Aorta (tissue), 5 donors: ENCODE measurements at regions not wholly inside any gene's neighbourhood (a gene's known extent, or its start where the extent isn't known, plus 50 kb on each side); places are given as distances from the start of the nearest gene placed in this dataset.

Experiments
- ATAC-seq: fragments of 200-7000 bp; cut with Tn5 transposase; one replicate; pipeline ENCODE4 v1.9.1; 2022; ENCODE audit warnings: moderate library complexity; ENCODE audit not compliant: low FRiP score
- DNase-seq, 2 donors: peaks; one replicate each; pipeline ENCODE4 v3.0.0-alpha.2; 2020
- H3K27ac ChIP-seq, 2 donors: one replicate each; pipeline ENCODE4 v1.5.1; 2013; ENCODE audit warnings: low read length in 2 of 2, mild to moderate bottlenecking in 2 of 2, moderate library complexity in 2 of 2, control low read depth in 1 of 2, inconsistent platforms in 1 of 2, low read depth in 1 of 2
- H3K27me3 ChIP-seq, 2 donors: one replicate each; pipeline ENCODE4 v1.6.1; 2013; ENCODE audit warnings: control low read depth in 1 of 2, low read length in 1 of 2, mild to moderate bottlenecking in 1 of 2, moderate library complexity in 1 of 2; ENCODE audit not compliant: insufficient read depth in 2 of 2, control insufficient read depth in 1 of 2
- H3K36me3 ChIP-seq, 2 donors: one replicate each; pipeline ENCODE4 v1.6.1; 2013; ENCODE audit warnings: control low read depth in 1 of 2, low read length in 1 of 2, mild to moderate bottlenecking in 1 of 2; ENCODE audit not compliant: insufficient read depth in 2 of 2, control insufficient read depth in 1 of 2
- H3K4me1 ChIP-seq, 2 donors: one replicate each; pipeline ENCODE4 v1.6.1; 2013; ENCODE audit warnings: low read length in 2 of 2, control low read depth in 1 of 2, mild to moderate bottlenecking in 1 of 2, moderate library complexity in 1 of 2; ENCODE audit not compliant: insufficient read depth in 2 of 2, control insufficient read depth in 1 of 2
- H3K4me3 ChIP-seq, 2 donors: one replicate each; pipeline ENCODE4 v1.5.1; 2013; ENCODE audit warnings: low read length in 2 of 2, control low read depth in 1 of 2, mild to moderate bottlenecking in 1 of 2
- H3K9me3 ChIP-seq: one replicate; pipeline ENCODE4 v1.6.1; 2013; ENCODE audit warnings: mild to moderate bottlenecking, low read length; ENCODE audit not compliant: control insufficient read depth
- WGBS, 2 donors: extraction: QIAGEN DNeasy Blood & Tissue Kit; methylation state at CpG; one replicate each; pipeline ENCODE4 v1.1.7; 2013; 5-methylcytosine and 5-hydroxymethylcytosine counted together
- intact Hi-C, 2 donors: fragments of 100-400 bp; cut with DNase I; formaldehyde crosslinking; loops; one replicate each; pipeline versions ENCODE4 v1.14.2 to v1.15.0; 2022
- donor health status: healthy with polysubstance abuse.
- donor health status: Bipolar disorder and iron deficiency.
- donor health status: DM: no; HTN: no; CAD: no.
- donor health status: DM: no; HTN: no; CAD: no.
- donor health status: DM: yes; HTN: yes; CAD: no.

GRCh38 chr2:66729416-66730330 is 294.7 kb downstream of the MEIS1 start:
- ATAC-seq (no peak), DNase-seq (no peak)
- H3K4me3 ChIP-seq, result no peak overlapping the region
- H3K27me3 ChIP-seq, result no peaks in the 10 kb centered on the region
- 86 to 89% methylated on average over 6 of the region's 6 CpGs for WGBS, 2 donors
- intact Hi-C loops, result no loop called here
- no peaks in the 10 kb centered on the region for H3K4me1 ChIP-seq
- H3K36me3 ChIP-seq, result no peaks in the 10 kb centered on the region
- no peak overlapping the region for H3K27ac ChIP-seq
- no peaks in the 10 kb centered on the region for H3K9me3 ChIP-seq

- DNase-seq, result no peak
These were observed 295.5 kb downstream of the MEIS1 start for GRCh38 chr2:66730441-66730840.

DNA sequence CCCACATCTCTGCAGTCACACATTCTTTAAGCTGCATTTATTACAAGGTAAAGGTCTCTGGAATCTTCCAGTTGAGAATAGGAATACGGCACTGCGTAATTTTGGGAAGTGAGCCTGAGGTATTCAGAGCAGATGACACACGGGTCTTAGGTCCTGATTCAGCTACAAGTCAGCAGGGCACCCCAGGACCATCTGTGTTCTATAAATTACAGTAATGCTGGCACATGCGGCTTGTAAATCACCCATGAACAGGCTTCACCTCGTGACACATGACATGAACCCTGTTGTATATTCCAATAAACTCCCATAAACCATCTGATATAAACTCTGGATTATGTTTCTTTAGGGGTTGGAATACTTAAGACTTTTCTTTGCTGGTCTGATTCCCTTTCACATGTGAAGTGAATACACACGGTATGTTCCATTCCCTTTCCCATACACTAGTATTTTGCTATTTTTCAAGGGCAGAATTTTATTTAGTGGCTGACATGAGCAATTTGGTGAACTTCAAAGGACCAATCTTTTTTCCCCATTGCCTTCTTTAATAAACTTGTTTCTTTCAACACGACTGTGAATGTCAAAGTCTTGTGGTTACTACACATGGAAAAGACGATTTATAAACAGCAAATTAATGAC is 298.6 kb downstream of the MEIS1 start:
- H3K9me3 ChIP-seq, result no peaks in the 10 kb centered on the region
- DNase-seq, result no peak
- H3K27ac ChIP-seq, result no peak overlapping the region
- H3K4me3 ChIP-seq, result no peak overlapping the region
- ATAC-seq, result no peak
- H3K27me3 ChIP-seq, result no peaks in the 10 kb centered on the region
- intact Hi-C loops, result no loop called here
- H3K4me1 ChIP-seq, result no peaks in the 10 kb centered on the region
- H3K36me3 ChIP-seq, result no peaks in the 10 kb centered on the region
- WGBS, 2 donors, result 74 to 85% methylated on average over 8 of the region's 8 CpGs

More at GRCh38 chr2:66730441-66730840, 295.5 kb downstream of the MEIS1 start:
- 95 to 96% methylated on average over 6 of the region's 6 CpGs for WGBS, 2 donors
- H3K9me3 ChIP-seq, result no peaks in the 10 kb centered on the region
- ATAC-seq, result no peak
- no peak overlapping the region for H3K27ac ChIP-seq
- no peak overlapping the region for H3K4me3 ChIP-seq
- intact Hi-C loops, result no loop called here
- no peaks in the 10 kb centered on the region for H3K27me3 ChIP-seq
- no peaks in the 10 kb centered on the region for H3K36me3 ChIP-seq
- no peaks in the 10 kb centered on the region for H3K4me1 ChIP-seq

- no peak for ATAC-seq
- no peaks in the 10 kb centered on the region for H3K36me3 ChIP-seq
- intact Hi-C loops, result no loop called here
These were observed 314.0 kb downstream of the MEIS1 start for GRCh38 chr2:66748939-66749338.

DNA sequence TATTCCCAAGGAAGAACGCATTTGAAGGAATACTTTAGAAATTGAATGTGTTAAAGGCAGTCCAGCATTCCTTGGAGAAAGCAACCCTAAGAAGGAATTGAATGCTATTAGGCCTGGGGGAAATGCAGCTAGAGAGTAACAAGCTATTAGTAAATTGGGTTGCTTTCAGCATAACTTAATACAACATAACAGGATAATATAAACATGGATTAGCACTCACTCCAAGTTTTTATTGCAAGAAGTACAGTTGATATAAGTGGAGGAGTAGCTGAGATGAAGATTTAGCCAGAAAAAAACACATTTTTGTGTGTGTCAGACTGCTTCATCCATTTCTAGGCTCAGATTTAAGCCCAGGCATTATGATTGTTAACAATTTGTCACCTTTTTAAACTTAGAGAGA is 314.6 kb downstream of the MEIS1 start:
- H3K27ac ChIP-seq, result no peak overlapping the region

More at GRCh38 chr2:66748939-66749338, 314.0 kb downstream of the MEIS1 start:
- no peak overlapping the region for H3K4me3 ChIP-seq
- WGBS, 2 donors, result 89 to 91% methylated on average over 3 of the region's 3 CpGs
- no peaks in the 10 kb centered on the region for H3K9me3 ChIP-seq
- DNase-seq, result no peak
- no peaks in the 10 kb centered on the region for H3K4me1 ChIP-seq
- no peak overlapping the region for H3K27ac ChIP-seq
- H3K27me3 ChIP-seq, result no peaks in the 10 kb centered on the region

GRCh38 chr2:66753257-66753656 is 318.3 kb downstream of the MEIS1 start:
- Histone ChIP-seq H3K36me3 (no peaks in the 10 kb centered on the region), H3K27ac (no peak overlapping the region), H3K9me3 (no peaks in the 10 kb centered on the region), H3K4me3 (no peak overlapping the region), H3K4me1 (no peaks in the 10 kb centered on the region), H3K27me3 (no peaks in the 10 kb centered on the region)
- DNase-seq, result no peak
- intact Hi-C loops, result no loop called here
- no peak for ATAC-seq
- 89% methylated on average over 1 of the region's 1 CpG for WGBS, 2 donors

More for the DNA sequence above, 314.6 kb downstream of the MEIS1 start:
- Histone ChIP-seq H3K36me3 (no peaks in the 10 kb centered on the region), H3K4me3 (no peak overlapping the region), H3K27me3 (no peaks in the 10 kb centered on the region), H3K9me3 (no peaks in the 10 kb centered on the region), H3K4me1 (no peaks in the 10 kb centered on the region)
- intact Hi-C loops, result no loop called here
- WGBS, 2 donors, result 79 to 84% methylated on average over 1 of the region's 1 CpG
- ATAC-seq, result no peak
- no peak for DNase-seq

- Histone ChIP-seq H3K9me3 (no peaks in the 10 kb centered on the region), H3K27me3 (no peaks in the 10 kb centered on the region), H3K36me3 (no peaks in the 10 kb centered on the region), H3K4me1 (no peaks in the 10 kb centered on the region), H3K4me3 (no peak overlapping the region), H3K27ac (no peak overlapping the region)
- ATAC-seq (no peak), DNase-seq (no peak)
- 94 to 97% methylated on average over 3 of the region's 3 CpGs for WGBS, 2 donors
- intact Hi-C loops, result no loop called here
These were observed 318.7 kb downstream of the MEIS1 start for GRCh38 chr2:66753660-66754059.

DNA sequence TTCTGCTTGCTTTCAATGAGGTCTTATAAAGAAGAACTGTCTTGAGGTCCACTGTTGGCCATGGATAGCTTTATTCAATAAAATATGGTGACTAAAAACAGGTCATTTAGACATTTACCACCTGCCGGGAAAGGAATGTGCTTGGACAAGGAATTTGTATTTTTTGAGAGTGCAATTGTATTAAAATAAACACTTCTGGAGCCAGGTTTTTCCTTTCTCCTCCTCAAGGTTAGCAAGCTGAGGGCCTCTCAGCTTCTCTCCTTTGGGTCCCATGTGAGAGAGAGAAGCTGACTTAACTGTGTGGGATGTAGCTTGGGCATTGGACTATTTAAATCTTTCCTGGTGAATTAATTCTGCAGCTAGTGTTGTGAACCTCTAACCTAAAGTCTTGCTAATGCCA is 321.0 kb downstream of the MEIS1 start:
- Histone ChIP-seq H3K27ac (no peak overlapping the region), H3K27me3 (no peaks in the 10 kb centered on the region), H3K4me1 (no peaks in the 10 kb centered on the region), H3K36me3 (no peaks in the 10 kb centered on the region), H3K9me3 (no peaks in the 10 kb centered on the region), H3K4me3 (no peak overlapping the region)
- no peak for ATAC-seq
- WGBS, 2 donors, result 66 to 85% methylated on average over 1 of the region's 1 CpG
- DNase-seq, result no peak
- intact Hi-C loops, result no loop called here

DNA sequence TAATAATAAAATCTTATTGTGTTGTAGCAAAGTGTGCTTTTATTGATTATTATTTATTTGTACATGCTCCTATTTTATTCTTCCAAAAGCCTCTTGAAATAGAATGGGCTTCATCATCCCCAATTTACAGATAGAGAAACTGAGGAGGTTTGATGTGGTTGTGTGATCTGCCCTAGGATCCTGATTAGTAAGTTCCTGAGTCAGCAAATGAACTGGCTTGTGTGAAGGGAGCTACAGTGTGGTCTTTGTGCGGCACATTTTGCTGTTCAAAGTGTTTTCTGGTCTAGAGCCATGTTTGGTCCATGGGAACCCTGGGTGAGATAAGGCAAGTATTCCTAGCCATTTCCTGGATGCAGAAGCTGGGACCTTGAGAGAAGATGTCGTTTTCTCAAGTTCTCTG is 326.9 kb downstream of the MEIS1 start:
- Histone ChIP-seq H3K4me3 (no peak overlapping the region), H3K27me3 (no peaks in the 10 kb centered on the region), H3K36me3 (no peaks in the 10 kb centered on the region), H3K4me1 (no peaks in the 10 kb centered on the region), H3K27ac (no peak overlapping the region), H3K9me3 (no peaks in the 10 kb centered on the region)
- 50 to 69% methylated on average over 2 of the region's 2 CpGs for WGBS, 2 donors
- ATAC-seq (no peak), DNase-seq (no peak)
- intact Hi-C loops, result no loop called here
